ENCODE measurements at regions not wholly inside any gene's neighbourhood (a gene's known extent, or its start where the extent isn't known, plus 50 kb on each side); places are given as distances from the start of the nearest gene placed in this dataset.
A peak's percentile ranks its signal among the peaks of the same experiment; 100 is the strongest.

DNA sequence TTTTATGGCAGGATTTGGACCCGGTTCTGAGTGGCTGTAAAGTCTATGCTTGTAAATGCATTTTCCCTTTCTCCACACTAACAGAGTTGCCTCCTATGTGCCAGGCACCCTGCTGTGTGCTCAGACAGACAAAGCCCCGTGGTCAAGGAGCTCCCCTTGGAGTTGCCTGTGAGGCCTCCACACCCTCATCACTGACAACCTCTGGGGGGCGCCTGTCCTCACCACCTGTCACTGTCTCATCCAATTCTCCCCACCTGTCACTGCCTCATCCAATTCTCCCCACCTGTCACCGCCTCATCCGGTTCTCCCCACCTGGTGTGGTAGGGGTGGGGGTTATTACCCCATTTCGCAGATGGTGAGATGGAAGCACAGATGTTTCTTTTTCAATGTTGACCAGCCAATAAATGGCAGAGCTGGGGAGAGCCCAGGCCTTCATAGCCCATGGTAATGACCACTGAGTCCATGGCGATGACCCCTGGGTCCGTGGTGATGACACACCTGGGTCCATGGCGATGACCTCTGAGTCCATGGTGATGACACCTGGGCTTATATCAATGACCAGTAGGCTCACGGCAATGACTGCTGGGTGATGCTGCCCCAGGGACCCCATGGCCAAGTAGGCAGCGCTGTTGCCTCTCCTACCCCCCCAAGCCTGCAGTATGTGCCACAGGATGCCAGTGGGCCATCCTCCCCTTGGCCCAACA is 150.1 kb downstream of the IRF8 start:
- H3K79me2 ChIP-seq (ENCODE audit: low read length) = no peaks in the 10 kb centered on the region

GRCh38 chr16:86049641-86050040 is 150.7 kb downstream of the IRF8 start:
- Histone ChIP-seq H3K9ac (ENCODE audit: low read length) (no peak overlapping the region), H3K4me2 (ENCODE audit: low read depth, low read length, poor library complexity, severe bottlenecking) (no peak overlapping the region), H3K9me3 (ENCODE audit: low read length) (no peaks in the 10 kb centered on the region), H4K20me1 (ENCODE audit: insufficient read depth, low read depth, low read length) (no peaks in the 10 kb centered on the region), H3K27me3 (ENCODE audit: low read length) (no peaks in the 10 kb centered on the region), H3K36me3 (ENCODE audit: insufficient read depth, low read length) (no peaks in the 10 kb centered on the region), H3K9me2 (replicated peaks; ENCODE audit: insufficient read depth, low read length) (no peaks in the 10 kb centered on the region), H3K4me3 (ENCODE audit: low read length) (no peak overlapping the region), H2AFZ (ENCODE audit: low read length) (no peak overlapping the region), H3K27ac (ENCODE audit: low read length) (no peak overlapping the region), H3K4me1 (ENCODE audit: low read length) (no peaks in the 10 kb centered on the region), H3K79me2 (ENCODE audit: low read length) (no peaks in the 10 kb centered on the region)
- DNase-seq = no peak

More for the DNA sequence above, 150.1 kb downstream of the IRF8 start:
- Histone ChIP-seq H3K4me1 (ENCODE audit: low read length) (no peaks in the 10 kb centered on the region), H3K4me3 (ENCODE audit: low read length) (no peak overlapping the region), H3K36me3 (ENCODE audit: insufficient read depth, low read length) (no peaks in the 10 kb centered on the region), H4K20me1 (ENCODE audit: insufficient read depth, low read depth, low read length) (no peaks in the 10 kb centered on the region), H3K9me2 (replicated peaks; ENCODE audit: insufficient read depth, low read length) (no peaks in the 10 kb centered on the region), H3K9ac (ENCODE audit: low read length) (no peak overlapping the region), H3K27me3 (ENCODE audit: low read length) (no peaks in the 10 kb centered on the region), H3K4me2 (ENCODE audit: low read depth, low read length, poor library complexity, severe bottlenecking) (no peak overlapping the region), H2AFZ (ENCODE audit: low read length) (no peak overlapping the region), H3K27ac (ENCODE audit: low read length) (no peak overlapping the region), H3K9me3 (ENCODE audit: low read length) (no peaks in the 10 kb centered on the region)
- peak; percentile 58 for DNase-seq

- H3K9me3 ChIP-seq (ENCODE audit: low read length) = no peaks in the 10 kb centered on the region
- H3K27me3 ChIP-seq (ENCODE audit: low read length) = no peaks in the 10 kb centered on the region
- no peaks in the 10 kb centered on the region for H3K4me1 ChIP-seq (ENCODE audit: low read length)
- no peak overlapping the region for H3K4me3 ChIP-seq (ENCODE audit: low read length)
- DNase-seq = no peak
- H3K4me2 ChIP-seq (ENCODE audit: low read depth, low read length, poor library complexity, severe bottlenecking) = no peak overlapping the region
- H3K27ac ChIP-seq (ENCODE audit: low read length) = no peak overlapping the region
- no peak overlapping the region for H2AFZ ChIP-seq (ENCODE audit: low read length)
- H3K9ac ChIP-seq (ENCODE audit: low read length) = no peak overlapping the region
- no peaks in the 10 kb centered on the region for H3K9me2 ChIP-seq (replicated peaks; ENCODE audit: insufficient read depth, low read length)
- H4K20me1 ChIP-seq (ENCODE audit: insufficient read depth, low read depth, low read length) = no peaks in the 10 kb centered on the region
- H3K79me2 ChIP-seq (ENCODE audit: low read length) = no peaks in the 10 kb centered on the region
- H3K36me3 ChIP-seq (ENCODE audit: insufficient read depth, low read length) = no peaks in the 10 kb centered on the region
These were observed 151.1 kb downstream of the IRF8 start for GRCh38 chr16:86050111-86050510.

- H3K4me3 ChIP-seq (ENCODE audit: low read length) = no peak overlapping the region
- no peak overlapping the region for H3K9ac ChIP-seq (ENCODE audit: low read length)
These were observed 151.8 kb downstream of the IRF8 start for GRCh38 chr16:86050591-86051367.

DNA sequence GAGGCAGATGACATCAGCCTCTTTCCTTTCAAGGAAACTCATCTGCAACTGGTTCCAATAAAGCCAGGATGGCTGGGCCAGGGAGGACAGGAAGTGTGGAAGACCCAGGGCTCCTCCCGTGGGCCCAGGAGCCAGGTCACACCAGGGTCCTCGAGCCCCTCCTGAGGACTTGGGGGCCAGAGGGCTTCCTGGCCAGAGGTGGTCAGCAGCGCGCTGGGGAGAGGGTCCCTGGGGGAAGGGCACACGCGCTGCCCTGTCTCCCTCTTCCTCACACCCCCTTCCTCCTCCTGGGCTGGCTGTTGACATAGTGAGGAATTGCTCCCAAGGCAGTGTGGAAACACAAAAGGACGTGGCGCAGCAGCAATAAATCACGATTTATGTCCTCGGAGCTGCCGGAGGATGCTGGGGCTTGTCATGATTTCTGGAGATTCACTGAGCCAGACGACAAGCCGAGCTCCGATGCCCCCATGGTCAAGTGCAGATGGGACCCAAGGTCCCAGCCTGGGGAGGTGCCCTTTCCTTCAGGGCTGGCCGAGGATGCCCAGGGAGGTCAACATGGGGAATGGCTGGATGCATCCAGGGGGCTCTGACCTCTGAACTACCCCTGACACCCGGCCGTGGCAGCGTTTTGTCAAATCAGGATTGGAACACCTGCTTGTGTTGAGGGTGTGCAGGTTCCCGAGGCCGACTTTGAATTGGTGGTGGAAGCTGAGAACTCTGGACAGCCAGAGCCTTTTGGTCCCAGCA is 152.6 kb downstream of the IRF8 start:
- Histone ChIP-seq H3K9me2 (replicated peaks; ENCODE audit: insufficient read depth, low read length) (no peaks in the 10 kb centered on the region), H4K20me1 (ENCODE audit: insufficient read depth, low read depth, low read length) (no peaks in the 10 kb centered on the region), H3K4me1 (ENCODE audit: low read length) (no peaks in the 10 kb centered on the region), H3K4me2 (ENCODE audit: low read depth, low read length, poor library complexity, severe bottlenecking) (no peak overlapping the region), H3K4me3 (ENCODE audit: low read length) (no peak overlapping the region), H3K27ac (ENCODE audit: low read length) (no peak overlapping the region), H3K9ac (ENCODE audit: low read length) (no peak overlapping the region), H3K79me2 (ENCODE audit: low read length) (no peaks in the 10 kb centered on the region), H2AFZ (ENCODE audit: low read length) (no peak overlapping the region), H3K27me3 (ENCODE audit: low read length) (no peaks in the 10 kb centered on the region), H3K36me3 (ENCODE audit: insufficient read depth, low read length) (no peaks in the 10 kb centered on the region), H3K9me3 (ENCODE audit: low read length) (no peaks in the 10 kb centered on the region)
- DNase-seq = no peak

More at GRCh38 chr16:86050591-86051367, 151.8 kb downstream of the IRF8 start:
- H3K27ac ChIP-seq (ENCODE audit: low read length) = no peak overlapping the region
- no peaks in the 10 kb centered on the region for H3K27me3 ChIP-seq (ENCODE audit: low read length)
- H3K9me3 ChIP-seq (ENCODE audit: low read length) = no peaks in the 10 kb centered on the region
- H4K20me1 ChIP-seq (ENCODE audit: insufficient read depth, low read depth, low read length) = no peaks in the 10 kb centered on the region
- H3K4me2 ChIP-seq (ENCODE audit: low read depth, low read length, poor library complexity, severe bottlenecking) = no peak overlapping the region
- H2AFZ ChIP-seq (ENCODE audit: low read length) = no peak overlapping the region
- no peaks in the 10 kb centered on the region for H3K36me3 ChIP-seq (ENCODE audit: insufficient read depth, low read length)
- no peak for DNase-seq
- no peaks in the 10 kb centered on the region for H3K9me2 ChIP-seq (replicated peaks; ENCODE audit: insufficient read depth, low read length)
- no peaks in the 10 kb centered on the region for H3K4me1 ChIP-seq (ENCODE audit: low read length)
- no peaks in the 10 kb centered on the region for H3K79me2 ChIP-seq (ENCODE audit: low read length)

DNA sequence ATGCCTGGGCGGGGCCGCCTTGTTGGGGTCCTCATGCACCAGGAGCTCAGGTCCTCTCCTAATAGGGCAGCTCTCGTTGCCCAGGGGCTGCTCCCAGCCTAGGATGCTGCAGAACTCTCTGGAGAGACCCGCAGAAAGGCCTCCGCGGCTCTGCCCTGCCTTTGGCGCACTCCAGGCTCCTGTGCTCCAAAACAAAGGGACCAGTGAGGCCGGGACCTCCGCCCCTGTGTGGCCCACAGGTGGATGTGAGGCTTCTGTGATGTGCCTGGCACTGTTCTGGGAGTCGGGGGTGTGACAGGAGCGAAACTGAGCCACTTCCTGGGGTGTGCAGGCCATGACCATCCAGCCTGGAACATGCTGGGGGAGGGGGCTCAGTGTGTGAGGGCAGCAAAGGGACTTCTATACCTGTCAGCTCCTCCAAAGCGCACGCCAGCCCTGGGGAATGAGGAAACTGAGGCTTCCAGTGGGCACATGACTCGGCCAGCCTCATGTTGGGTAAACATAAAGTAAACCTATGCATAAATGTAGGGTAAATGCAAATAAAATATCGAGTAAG is 153.2 kb downstream of the IRF8 start:
- no peaks in the 10 kb centered on the region for H3K9me2 ChIP-seq (replicated peaks; ENCODE audit: insufficient read depth, low read length)

DNA sequence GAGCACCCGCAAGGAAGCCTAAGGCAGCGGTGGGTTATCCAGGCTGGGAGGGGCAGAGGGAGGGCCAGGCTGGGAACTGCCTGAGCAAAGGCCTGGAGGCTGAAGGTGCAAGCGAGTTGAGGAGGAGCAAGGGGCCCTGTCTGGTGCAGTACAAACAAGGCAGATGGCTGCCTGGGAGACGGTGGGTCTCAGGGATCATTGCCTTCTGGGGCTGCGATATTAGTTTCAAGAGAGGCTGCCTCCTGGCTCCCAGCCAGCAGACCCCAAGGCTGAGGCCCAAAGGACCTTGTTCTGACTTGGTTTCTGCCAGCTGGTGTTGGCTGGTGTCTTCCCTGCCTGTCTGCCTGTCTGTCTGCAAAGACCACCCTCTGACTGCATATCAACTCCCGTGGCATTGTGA is 154.0 kb downstream of the IRF8 start:
- Histone ChIP-seq H3K27me3 (ENCODE audit: low read length) (no peaks in the 10 kb centered on the region), H3K9me3 (ENCODE audit: low read length) (no peaks in the 10 kb centered on the region), H3K4me1 (ENCODE audit: low read length) (no peaks in the 10 kb centered on the region)

More for the DNA sequence above, 153.2 kb downstream of the IRF8 start:
- Histone ChIP-seq H3K36me3 (ENCODE audit: insufficient read depth, low read length) (no peaks in the 10 kb centered on the region), H4K20me1 (ENCODE audit: insufficient read depth, low read depth, low read length) (no peaks in the 10 kb centered on the region), H3K79me2 (ENCODE audit: low read length) (no peaks in the 10 kb centered on the region), H2AFZ (ENCODE audit: low read length) (no peak overlapping the region), H3K27me3 (ENCODE audit: low read length) (no peaks in the 10 kb centered on the region), H3K27ac (ENCODE audit: low read length) (no peak overlapping the region), H3K4me3 (ENCODE audit: low read length) (no peak overlapping the region), H3K9ac (ENCODE audit: low read length) (no peak overlapping the region), H3K9me3 (ENCODE audit: low read length) (no peaks in the 10 kb centered on the region), H3K4me2 (ENCODE audit: low read depth, low read length, poor library complexity, severe bottlenecking) (no peak overlapping the region), H3K4me1 (ENCODE audit: low read length) (no peaks in the 10 kb centered on the region)
- DNase-seq = no peak

More for the DNA sequence above, 154.0 kb downstream of the IRF8 start:
- H3K9ac ChIP-seq (ENCODE audit: low read length) = no peak overlapping the region
- H3K27ac ChIP-seq (ENCODE audit: low read length) = no peak overlapping the region
- no peak overlapping the region for H3K4me3 ChIP-seq (ENCODE audit: low read length)
- no peaks in the 10 kb centered on the region for H3K79me2 ChIP-seq (ENCODE audit: low read length)
- no peaks in the 10 kb centered on the region for H4K20me1 ChIP-seq (ENCODE audit: insufficient read depth, low read depth, low read length)
- no peak overlapping the region for H3K4me2 ChIP-seq (ENCODE audit: low read depth, low read length, poor library complexity, severe bottlenecking)
- no peak for DNase-seq
- H2AFZ ChIP-seq (ENCODE audit: low read length) = no peak overlapping the region
- H3K36me3 ChIP-seq (ENCODE audit: insufficient read depth, low read length) = no peaks in the 10 kb centered on the region
- no peaks in the 10 kb centered on the region for H3K9me2 ChIP-seq (replicated peaks; ENCODE audit: insufficient read depth, low read length)
